ENCODE measurements at regions not wholly inside any gene's neighbourhood (a gene's known extent, or its start where the extent isn't known, plus 50 kb on each side); places are given as distances from the start of the nearest gene placed in this dataset.

DNA sequence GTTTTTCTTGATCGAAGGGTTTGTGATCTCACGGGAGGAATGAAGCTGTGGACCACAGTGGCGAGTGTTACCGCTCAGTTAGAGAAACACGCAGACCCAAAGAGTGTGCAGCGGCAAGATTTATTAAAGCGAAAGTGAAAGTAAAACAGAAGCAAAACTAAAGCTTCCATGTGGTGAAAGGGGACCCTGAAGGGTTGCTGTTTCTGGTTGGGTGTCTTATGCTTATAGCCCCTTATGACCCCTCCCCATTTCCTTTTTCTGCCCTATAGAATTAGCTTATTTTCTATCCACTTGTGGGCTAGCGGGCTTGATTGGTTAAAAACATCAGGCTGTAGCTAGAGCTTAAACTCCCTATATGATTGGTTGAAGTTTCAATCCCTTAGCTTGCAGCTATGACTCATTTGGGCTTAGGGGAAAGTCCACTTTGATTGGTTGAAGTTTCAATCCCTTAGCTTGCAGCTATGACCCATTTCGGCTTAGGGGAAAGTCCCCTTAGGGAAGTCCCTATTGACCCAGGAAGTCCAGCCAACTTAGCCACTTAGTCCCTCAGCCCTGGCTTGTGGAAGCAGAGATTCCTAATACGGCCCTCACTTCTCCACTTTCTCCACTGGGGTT is 171.2 kb upstream of the NWD2 start:
- H3K36me3 ChIP-seq, result no peaks in the 10 kb centered on the region
- ATAC-seq (no peak), DNase-seq (no peak)
- no peaks in the 10 kb centered on the region for H3K4me1 ChIP-seq
- TF ChIP-seq, protein P1, sequence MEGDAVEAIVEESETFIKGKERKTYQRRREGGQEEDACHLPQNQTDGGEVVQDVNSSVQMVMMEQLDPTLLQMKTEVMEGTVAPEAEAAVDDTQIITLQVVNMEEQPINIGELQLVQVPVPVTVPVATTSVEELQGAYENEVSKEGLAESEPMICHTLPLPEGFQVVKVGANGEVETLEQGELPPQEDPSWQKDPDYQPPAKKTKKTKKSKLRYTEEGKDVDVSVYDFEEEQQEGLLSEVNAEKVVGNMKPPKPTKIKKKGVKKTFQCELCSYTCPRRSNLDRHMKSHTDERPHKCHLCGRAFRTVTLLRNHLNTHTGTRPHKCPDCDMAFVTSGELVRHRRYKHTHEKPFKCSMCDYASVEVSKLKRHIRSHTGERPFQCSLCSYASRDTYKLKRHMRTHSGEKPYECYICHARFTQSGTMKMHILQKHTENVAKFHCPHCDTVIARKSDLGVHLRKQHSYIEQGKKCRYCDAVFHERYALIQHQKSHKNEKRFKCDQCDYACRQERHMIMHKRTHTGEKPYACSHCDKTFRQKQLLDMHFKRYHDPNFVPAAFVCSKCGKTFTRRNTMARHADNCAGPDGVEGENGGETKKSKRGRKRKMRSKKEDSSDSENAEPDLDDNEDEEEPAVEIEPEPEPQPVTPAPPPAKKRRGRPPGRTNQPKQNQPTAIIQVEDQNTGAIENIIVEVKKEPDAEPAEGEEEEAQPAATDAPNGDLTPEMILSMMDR (IDR thresholded peaks at IDR 0.05), result no peak
- no peaks in the 10 kb centered on the region for H3K27me3 ChIP-seq
- no peak overlapping the region for H3K27ac ChIP-seq
- intact Hi-C loops (cut with DNase I), result no loop called here
- no peak overlapping the region for H3K4me3 ChIP-seq
- H3K9me3 ChIP-seq, result peaks cover 0 to 5% of the 10 kb centered on the region in 2 donors

DNA sequence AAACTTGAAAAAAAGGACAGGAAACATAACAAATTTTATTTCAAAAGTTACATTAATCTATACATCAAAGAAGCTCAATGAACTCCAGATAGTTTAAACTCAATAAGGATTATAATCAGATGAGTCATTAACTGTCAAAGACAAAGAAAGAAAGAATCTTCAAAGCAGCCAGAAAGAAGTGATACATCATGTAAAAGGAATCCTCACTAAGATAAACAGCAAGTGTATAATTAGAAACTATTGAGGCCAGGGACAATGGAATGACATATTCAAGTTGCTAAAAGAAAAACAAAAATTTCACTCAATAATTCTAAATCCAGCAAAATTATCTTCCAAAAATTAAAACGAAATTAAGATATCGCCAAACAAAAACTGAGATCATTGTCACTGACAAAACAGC is 161.6 kb upstream of the NWD2 start:
- intact Hi-C loops (cut with DNase I), result no loop called here
- Histone ChIP-seq H3K27me3 (no peaks in the 10 kb centered on the region), H3K9me3 (peaks cover 0 to 26% of the 10 kb centered on the region in 2 donors), H3K4me1 (no peaks in the 10 kb centered on the region), H3K27ac (no peak overlapping the region), H3K36me3 (no peaks in the 10 kb centered on the region), H3K4me3 (no peak overlapping the region)
- TF ChIP-seq, protein P1 (IDR thresholded peaks at IDR 0.05), result no peak
- no peak for DNase-seq
- ATAC-seq, result no peak

DNA sequence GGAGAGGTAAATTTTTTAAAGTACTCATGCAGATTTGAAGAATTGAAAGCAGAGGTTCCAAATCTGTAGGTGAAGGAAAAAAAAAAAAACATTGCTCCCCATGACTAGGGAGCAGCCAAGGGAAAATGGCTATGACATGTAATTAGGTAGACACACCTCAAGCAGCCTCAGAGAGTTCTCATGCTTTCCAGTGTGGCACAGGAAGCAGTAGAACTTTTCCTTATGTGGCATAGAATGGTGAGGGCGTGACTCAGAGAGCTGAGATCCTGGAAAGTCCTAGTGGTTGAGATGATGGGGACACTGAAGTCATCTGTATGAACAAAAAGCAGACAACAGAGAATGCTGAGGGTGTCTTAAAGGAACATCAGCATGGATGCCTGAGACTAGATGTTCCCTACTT is 148.6 kb upstream of the NWD2 start:
- Histone ChIP-seq H3K4me1 (no peaks in the 10 kb centered on the region), H3K9me3 (no peaks in the 10 kb centered on the region), H3K4me3 (no peak overlapping the region), H3K27ac (no peak overlapping the region), H3K27me3 (no peaks in the 10 kb centered on the region), H3K36me3 (no peaks in the 10 kb centered on the region)
- ATAC-seq (no peak), DNase-seq (no peak)
- intact Hi-C loops (cut with DNase I), result no loop called here
- TF ChIP-seq, protein P1 (IDR thresholded peaks at IDR 0.05), result no peak

DNA sequence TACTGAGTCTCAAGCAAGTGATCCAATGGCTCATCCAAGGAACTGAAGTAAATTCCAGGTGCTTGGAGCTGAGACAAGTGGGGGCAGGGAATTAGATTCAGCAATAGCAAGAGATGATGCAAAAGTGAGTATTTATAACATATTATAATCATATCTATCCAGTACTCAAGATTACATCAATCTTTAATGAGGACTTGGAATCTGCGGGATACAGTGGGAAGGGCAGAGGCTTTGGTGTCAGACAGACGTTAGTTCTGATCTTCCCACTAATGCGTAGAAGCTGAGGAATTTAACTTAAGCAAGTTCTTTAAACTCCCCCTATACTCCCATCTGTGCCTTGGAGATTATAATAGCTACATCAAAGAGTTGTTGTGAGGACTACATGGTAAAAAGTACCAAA is 143.4 kb upstream of the NWD2 start:
- ATAC-seq, result no peak
- H3K27ac ChIP-seq, result no peak overlapping the region

DNA sequence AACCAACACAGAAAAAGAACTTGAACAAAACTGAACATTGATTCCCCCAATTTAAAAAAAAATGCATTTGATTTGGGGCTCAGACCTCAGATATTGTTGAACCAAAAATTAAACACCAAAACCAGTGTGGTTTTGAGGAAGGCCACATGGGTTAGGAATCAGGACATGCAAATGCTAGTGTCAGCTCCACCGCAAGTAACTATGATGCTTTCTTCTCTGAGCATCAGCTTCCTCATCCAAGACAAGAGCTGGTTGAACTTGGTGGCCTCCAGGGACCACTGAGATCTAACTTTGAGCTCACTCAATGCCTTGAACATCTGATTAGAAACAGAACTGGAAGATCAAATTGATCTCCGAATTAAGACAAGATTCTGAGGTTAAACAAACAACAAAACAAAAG is 142.9 kb upstream of the NWD2 start:
- TF ChIP-seq, protein P1 (IDR thresholded peaks at IDR 0.05), result no peak
- Histone ChIP-seq H3K36me3 (no peaks in the 10 kb centered on the region), H3K4me1 (no peaks in the 10 kb centered on the region), H3K9me3 (no peaks in the 10 kb centered on the region), H3K27ac (no peak overlapping the region), H3K27me3 (no peaks in the 10 kb centered on the region), H3K4me3 (no peak overlapping the region)
- ATAC-seq (no peak), DNase-seq (no peak)
- intact Hi-C loops (cut with DNase I), result no loop called here

More for the DNA sequence above, 143.4 kb upstream of the NWD2 start:
- no peaks in the 10 kb centered on the region for H3K4me1 ChIP-seq
- no peaks in the 10 kb centered on the region for H3K36me3 ChIP-seq
- H3K27me3 ChIP-seq, result no peaks in the 10 kb centered on the region
- no peak overlapping the region for H3K4me3 ChIP-seq
- H3K9me3 ChIP-seq, result no peaks in the 10 kb centered on the region
- DNase-seq, result no peak
- TF ChIP-seq, protein P1 (IDR thresholded peaks at IDR 0.05), result no peak
- intact Hi-C loops (cut with DNase I), result no loop called here

Measured in left lung (tissue), 4 donors.